Retinal pigment epithelial cell (primary cell): ENCODE measurements at regions not wholly inside any gene's neighbourhood (a gene's known extent, or its start where the extent isn't known, plus 50 kb on each side); places are given as distances from the start of the nearest gene placed in this dataset.

Source experiments
- DNase-seq: peaks from one replicate; pipeline ENCODE4 v3.0.0-alpha.2; 2010; ENCODE audit warnings: low read depth
- H3K4me3 ChIP-seq: 2 replicates; pipeline ENCODE4 v1.5.1; 2011; ENCODE audit warnings: mild to moderate bottlenecking, low read length, control low read depth, moderate library complexity
- TF ChIP-seq, protein P1 (sequence below): conservative IDR thresholded peaks from 2 replicates; pipeline ENCODE4 v1.5.1; 2011; ENCODE audit warnings: low read depth, low read length, control low read depth, inconsistent platforms

GRCh38 chr3:146350852-146351251, 99.9 kb upstream of the PLSCR4 start:
- TF ChIP-seq, protein P1, sequence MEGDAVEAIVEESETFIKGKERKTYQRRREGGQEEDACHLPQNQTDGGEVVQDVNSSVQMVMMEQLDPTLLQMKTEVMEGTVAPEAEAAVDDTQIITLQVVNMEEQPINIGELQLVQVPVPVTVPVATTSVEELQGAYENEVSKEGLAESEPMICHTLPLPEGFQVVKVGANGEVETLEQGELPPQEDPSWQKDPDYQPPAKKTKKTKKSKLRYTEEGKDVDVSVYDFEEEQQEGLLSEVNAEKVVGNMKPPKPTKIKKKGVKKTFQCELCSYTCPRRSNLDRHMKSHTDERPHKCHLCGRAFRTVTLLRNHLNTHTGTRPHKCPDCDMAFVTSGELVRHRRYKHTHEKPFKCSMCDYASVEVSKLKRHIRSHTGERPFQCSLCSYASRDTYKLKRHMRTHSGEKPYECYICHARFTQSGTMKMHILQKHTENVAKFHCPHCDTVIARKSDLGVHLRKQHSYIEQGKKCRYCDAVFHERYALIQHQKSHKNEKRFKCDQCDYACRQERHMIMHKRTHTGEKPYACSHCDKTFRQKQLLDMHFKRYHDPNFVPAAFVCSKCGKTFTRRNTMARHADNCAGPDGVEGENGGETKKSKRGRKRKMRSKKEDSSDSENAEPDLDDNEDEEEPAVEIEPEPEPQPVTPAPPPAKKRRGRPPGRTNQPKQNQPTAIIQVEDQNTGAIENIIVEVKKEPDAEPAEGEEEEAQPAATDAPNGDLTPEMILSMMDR, result no peak
- H3K4me3 ChIP-seq, result no peak overlapping the region
- no peak for DNase-seq

- TF ChIP-seq, protein P1, result no peak
- no peak for DNase-seq
- H3K4me3 ChIP-seq, result no peak overlapping the region
Measured at GRCh38 chr3:146345900-146346299, 95.0 kb upstream of the PLSCR4 start.

GRCh38 chr3:146343551-146343950, 92.6 kb upstream of the PLSCR4 start:
- no peak overlapping the region for H3K4me3 ChIP-seq
- TF ChIP-seq, protein P1, result no peak
- no peak for DNase-seq

DNA sequence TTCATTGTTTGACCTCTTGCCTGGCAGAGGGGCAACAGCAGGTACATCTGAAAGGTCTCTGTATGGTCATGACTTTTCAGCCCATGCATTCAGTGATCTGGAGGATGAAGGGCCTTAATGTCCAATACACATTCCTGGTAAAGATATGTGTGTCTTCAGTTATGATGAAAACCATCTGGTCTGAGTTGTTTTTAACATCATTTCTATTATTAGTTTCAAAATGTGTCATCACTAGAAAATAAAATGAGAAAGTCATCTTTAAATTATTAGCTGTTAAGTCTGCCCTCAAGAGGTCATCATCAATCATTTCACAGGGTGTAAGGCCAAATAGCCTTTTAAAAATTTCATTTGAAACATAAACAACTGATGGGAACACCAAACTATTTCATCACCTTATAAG, 92.1 kb upstream of the PLSCR4 start:
- TF ChIP-seq, protein P1, result no peak
- no peak overlapping the region for H3K4me3 ChIP-seq
- no peak for DNase-seq

GRCh38 chr3:146339349-146339748, 88.4 kb upstream of the PLSCR4 start:
- H3K4me3 ChIP-seq, result no peak overlapping the region
- no peak for DNase-seq
- TF ChIP-seq, protein P1, result no peak

- TF ChIP-seq, protein P1, result no peak
- no peak for DNase-seq
- H3K4me3 ChIP-seq, result no peak overlapping the region
Measured at GRCh38 chr3:146337991-146338390, 87.1 kb upstream of the PLSCR4 start.

- H3K4me3 ChIP-seq, result no peak overlapping the region
- TF ChIP-seq, protein P1, result no peak
- DNase-seq, result no peak
Measured at GRCh38 chr3:146335386-146335785, 84.5 kb upstream of the PLSCR4 start.
